SIG-M5 treated with dmso at 0.1 percent for 504 hours (cell line): ENCODE measurements at regions not wholly inside any gene's neighbourhood (a gene's known extent, or its start where the extent isn't known, plus 50 kb on each side); places are given as distances from the start of the nearest gene placed in this dataset.
"Not testable (repeated sequence)": the region's sequence is repeated elsewhere in the genome, so short reads cannot be mapped to it uniquely, and the experiment has no call there.

Experiments
- DNase-seq: peaks from one replicate; lab custom pipeline; 2025; ENCODE audit not compliant: unreplicated experiment; lab: John Stamatoyannopoulos, UW

GRCh38 chr20:55540013-55540412 lies 465.3 kb downstream of the CBLN4 start:
- no peak for DNase-seq

GRCh38 chr20:55538261-55538908 lies 466.9 kb downstream of the CBLN4 start:
- no peak for DNase-seq

GRCh38 chr20:55535366-55535765 lies 470.0 kb downstream of the CBLN4 start:
- no peak for DNase-seq

- DNase-seq = no peak
These were observed 471.7 kb downstream of the CBLN4 start for GRCh38 chr20:55533632-55534031.

GRCh38 chr20:55530763-55531162 lies 474.6 kb downstream of the CBLN4 start:
- no peak for DNase-seq

GRCh38 chr20:55528482-55528881 lies 476.8 kb downstream of the CBLN4 start:
- DNase-seq = no peak

- no peak for DNase-seq
These were observed 483.0 kb downstream of the CBLN4 start for GRCh38 chr20:55522296-55522815.

GRCh38 chr20:55517584-55517983 lies 487.7 kb downstream of the CBLN4 start:
- not testable (repeated sequence) for DNase-seq

GRCh38 chr20:55515832-55516231 lies 489.5 kb downstream of the CBLN4 start:
- no peak for DNase-seq

GRCh38 chr20:55514531-55514930 lies 490.8 kb downstream of the CBLN4 start:
- DNase-seq = no peak

- no peak for DNase-seq
These were observed 491.4 kb downstream of the CBLN4 start for GRCh38 chr20:55513954-55514353.

GRCh38 chr20:55500130-55500529 lies 505.2 kb downstream of the CBLN4 start:
- DNase-seq = no peak

GRCh38 chr20:55488593-55488992 lies 516.7 kb downstream of the CBLN4 start:
- DNase-seq = no peak

- DNase-seq = no peak
These were observed 526.4 kb downstream of the CBLN4 start for GRCh38 chr20:55478724-55479450.

GRCh38 chr20:55472704-55473103 lies 532.6 kb downstream of the CBLN4 start:
- DNase-seq = no peak

- no peak for DNase-seq
These were observed 534.0 kb downstream of the CBLN4 start for GRCh38 chr20:55471052-55472006.

GRCh38 chr20:55469074-55469473 lies 536.2 kb downstream of the CBLN4 start:
- no peak for DNase-seq

- no peak for DNase-seq
These were observed 543.8 kb downstream of the CBLN4 start for GRCh38 chr20:55461519-55461918.

- no peak for DNase-seq
These were observed 548.9 kb downstream of the CBLN4 start for GRCh38 chr20:55456316-55456940.

GRCh38 chr20:55449091-55449490 lies 556.2 kb downstream of the CBLN4 start:
- no peak for DNase-seq

- DNase-seq = no peak
These were observed 559.0 kb downstream of the CBLN4 start for GRCh38 chr20:55446301-55446700.
